H1 (cell line): ENCODE measurements at regions not wholly inside any gene's neighbourhood (a gene's known extent, or its start where the extent isn't known, plus 50 kb on each side); places are given as distances from the start of the nearest gene placed in this dataset.

ENCODE experiments used
- CTCF ChIA-PET: fragments of 300-600 bp; sonication (Branson Sonifier 250); formaldehyde crosslinking; loops from one replicate; lab custom pipeline; 2021; ENCODE audit not compliant: partially characterized antibody; lab: Charles Lee
- POLR2A ChIA-PET: fragments of 300-600 bp; sonication (Branson Sonifier 250); formaldehyde crosslinking; loops from one replicate; lab custom pipeline; 2021; ENCODE audit warnings: inconsistent platforms; ENCODE audit not compliant: partially characterized antibody; lab: Charles Lee
- DNase-seq, 2 experiments: peaks; one replicate each; pipeline versions ENCODE4 v3.0.0 to v3.0.0-alpha.2; 2010 to 2022; ENCODE audit warnings: low spot score in 2 of 2, low read depth in 1 of 2, mixed read lengths in 1 of 2
- FAIRE-seq: peaks from 2 replicates; lab custom pipeline; 2011; peaks lifted over from hg19 to GRCh38; lab: Jason Lieb, UNC
- H2AFZ ChIP-seq: 2 replicates; pipeline ENCODE4 v1.8.1; 2012; ENCODE audit warnings: low read length, inconsistent platforms
- H2AK5ac ChIP-seq: 2 replicates; pipeline ENCODE4 v1.6.1; 2013; ENCODE audit warnings: low read depth, low read length
- H2BK120ac ChIP-seq: replicated peaks from 2 replicates; pipeline ENCODE3; 2013; ENCODE audit warnings: low read depth, low read length, inconsistent platforms
- H2BK12ac ChIP-seq: 2 replicates; pipeline ENCODE4 v1.6.1; 2013; ENCODE audit warnings: low read depth, low read length
- H2BK15ac ChIP-seq: 2 replicates; pipeline ENCODE4 v1.6.1; 2013; ENCODE audit warnings: low read length
- H2BK20ac ChIP-seq: 2 replicates; pipeline ENCODE4 v1.6.1; 2013; ENCODE audit warnings: low read length
- H2BK5ac ChIP-seq: 2 replicates; pipeline ENCODE4 v1.6.1; 2013; ENCODE audit warnings: low read depth, low read length
- H3K14ac ChIP-seq: 2 replicates; pipeline ENCODE4 v1.6.1; 2013; ENCODE audit warnings: inconsistent platforms; ENCODE audit not compliant: insufficient read length
- H3K18ac ChIP-seq: 2 replicates; pipeline ENCODE4 v1.6.1; 2013; ENCODE audit warnings: low read length; ENCODE audit errors: extremely low read depth
- H3K23ac ChIP-seq: 2 replicates; pipeline ENCODE4 v1.6.1; 2013; ENCODE audit warnings: inconsistent platforms; ENCODE audit not compliant: insufficient read length
- H3K23me2 ChIP-seq: 2 replicates; pipeline ENCODE4 v1.6.1; 2013; ENCODE audit warnings: low read depth, low read length
- H3K27ac ChIP-seq: 2 replicates; pipeline ENCODE4 v1.6.1; 2011; ENCODE audit warnings: low read depth, low read length, inconsistent platforms
- H3K27me3 ChIP-seq, 4 experiments: replicated peaks in 1 of 4; 1 replicate in 1 of 4; 2 replicates in 3 of 4; pipeline versions ENCODE4 v1.6.1 to v1.8.1; 2011 to 2013; ENCODE audit warnings: low read length in 3 of 4, mild to moderate bottlenecking in 3 of 4, inconsistent platforms in 2 of 4, mixed read lengths in 2 of 4, moderate library complexity in 1 of 4; ENCODE audit not compliant: control insufficient read depth in 3 of 4, insufficient read depth in 3 of 4; ENCODE audit errors: extremely low read depth in 1 of 4
- H3K36me3 ChIP-seq, 4 experiments: 2 replicates each; pipeline versions ENCODE4 v1.6.1 to v1.8.1; 2011 to 2013; ENCODE audit warnings: mild to moderate bottlenecking in 4 of 4, low read length in 3 of 4, moderate library complexity in 2 of 4, control low read depth in 1 of 4, inconsistent platforms in 1 of 4; ENCODE audit not compliant: insufficient read depth in 4 of 4, control insufficient read depth in 2 of 4
- H3K4ac ChIP-seq: replicated peaks from 2 replicates; pipeline ENCODE3; 2013; ENCODE audit warnings: low read length, low read depth, mixed read lengths, inconsistent platforms; ENCODE audit not compliant: insufficient read length
- H3K4me1 ChIP-seq, 4 experiments: replicated peaks in 1 of 4; 1 replicate in 1 of 4; 2 replicates in 3 of 4; pipeline versions ENCODE4 v1.6.1 to v1.8.1; 2011 to 2013; ENCODE audit warnings: low read length in 3 of 4, inconsistent platforms in 2 of 4, mixed read lengths in 1 of 4; ENCODE audit not compliant: insufficient read depth in 4 of 4, control insufficient read depth in 3 of 4
- H3K4me2 ChIP-seq, 2 experiments: 2 replicates each; pipeline versions ENCODE4 v1.6.1 to v1.8.1; 2011 to 2013; ENCODE audit warnings: low read depth in 2 of 2, low read length in 2 of 2, control low read depth in 1 of 2, inconsistent platforms in 1 of 2, mild to moderate bottlenecking in 1 of 2; ENCODE audit not compliant: insufficient read depth in 1 of 2
- H3K4me3 ChIP-seq, 4 experiments: fragments of 200-600, 300-600 bp in 1 of 4; sonication (generic), shearing (Covaris generic), sonication (Bioruptor Twin) in 1 of 4; 2 replicates each; pipeline versions ENCODE4 v1.5.1 to v1.8.1; 2011 to 2016; ENCODE audit warnings: low read length in 4 of 4, low read depth in 3 of 4, control low read depth in 2 of 4, inconsistent platforms in 2 of 4, mild to moderate bottlenecking in 2 of 4, mixed read lengths in 1 of 4, moderate library complexity in 1 of 4; ENCODE audit not compliant: insufficient read depth in 2 of 4; ENCODE audit errors: extremely low read depth in 1 of 4
- H3K56ac ChIP-seq: replicated peaks from 2 replicates; pipeline ENCODE3; 2013; ENCODE audit warnings: low read depth, mild to moderate bottlenecking, mixed read lengths, low read length, inconsistent platforms; ENCODE audit not compliant: insufficient read length
- H3K79me1 ChIP-seq: 2 replicates; pipeline ENCODE4 v1.6.1; 2013; ENCODE audit warnings: low read depth, low read length, control low read depth
- H3K79me2 ChIP-seq, 2 experiments: 2 replicates each; pipeline versions ENCODE4 v1.6.1 to v1.8.1; 2012 to 2013; ENCODE audit warnings: low read length in 2 of 2, mild to moderate bottlenecking in 2 of 2, inconsistent platforms in 1 of 2; ENCODE audit not compliant: insufficient read depth in 2 of 2, control insufficient read depth in 1 of 2
- H3K9ac ChIP-seq, 4 experiments: replicated peaks in 1 of 4; 1 replicate in 1 of 4; 2 replicates in 3 of 4; pipeline versions ENCODE4 v1.6.1 to v1.8.1; 2011 to 2013; ENCODE audit warnings: low read depth in 3 of 4, low read length in 3 of 4, control low read depth in 2 of 4, mild to moderate bottlenecking in 2 of 4, moderate library complexity in 2 of 4, inconsistent platforms in 1 of 4; ENCODE audit errors: extremely low read depth in 1 of 4
- H3K9me3 ChIP-seq, 2 experiments: 2 replicates each; pipeline versions ENCODE4 v1.6.1 to v1.8.1; 2012 to 2013; ENCODE audit warnings: mild to moderate bottlenecking in 2 of 2, moderate library complexity in 2 of 2, control low read depth in 1 of 2, inconsistent platforms in 1 of 2, low read depth in 1 of 2, low read length in 1 of 2, mixed read lengths in 1 of 2; ENCODE audit not compliant: insufficient read depth in 2 of 2
- H4K20me1 ChIP-seq, 2 experiments: replicated peaks in 1 of 2; 2 replicates each; pipeline versions ENCODE3 to v1.8.1; 2011 to 2013; ENCODE audit warnings: inconsistent platforms in 2 of 2, low read length in 2 of 2, mild to moderate bottlenecking in 1 of 2; ENCODE audit not compliant: insufficient read depth in 2 of 2, control insufficient read depth in 1 of 2
- H4K5ac ChIP-seq: 2 replicates; pipeline ENCODE4 v1.6.1; 2013; ENCODE audit warnings: low read length, low read depth, mixed read lengths, inconsistent platforms; ENCODE audit not compliant: insufficient read length
- H4K8ac ChIP-seq: 2 replicates; pipeline ENCODE4 v1.8.0; 2013; ENCODE audit warnings: mild to moderate bottlenecking, moderate library complexity, low read length, inconsistent platforms; ENCODE audit not compliant: insufficient read depth; ENCODE audit errors: extremely low read depth
- H4K91ac ChIP-seq: replicated peaks from 2 replicates; pipeline ENCODE3; 2013; ENCODE audit warnings: low read length, mixed read lengths, inconsistent platforms; ENCODE audit not compliant: insufficient read length
- CBX5 ChIP-seq: fragments of 300-800, 300-1000 bp; sonication (generic); IDR thresholded peaks from 2 replicates; pipeline ENCODE4 v1.7.1; 2016; ENCODE audit warnings: antibody characterized with exemption, low read length, low read depth
- CEBPB ChIP-seq: IDR thresholded peaks from 2 replicates; pipeline ENCODE4 v1.6.1; 2012; ENCODE audit warnings: low read depth, low read length
- EGR1 ChIP-seq: IDR thresholded peaks from 2 replicates; pipeline ENCODE4 v1.6.1; 2011; ENCODE audit warnings: low read depth, low read length, borderline replicate concordance
- EP300 ChIP-seq, 2 experiments: IDR thresholded peaks; 1 replicate in 1 of 2; 2 replicates in 1 of 2; pipeline ENCODE4 v1.6.1; 2011 to 2012; ENCODE audit warnings: low read depth in 2 of 2, low read length in 2 of 2, mild to moderate bottlenecking in 2 of 2, borderline replicate concordance in 1 of 2, inconsistent platforms in 1 of 2, moderate library complexity in 1 of 2
- KDM4A ChIP-seq: IDR thresholded peaks from one replicate; pipeline ENCODE4 v1.7.1; 2012; ENCODE audit warnings: low read depth, mild to moderate bottlenecking, moderate library complexity, low read length, inconsistent platforms; ENCODE audit not compliant: severe bottlenecking
- NRF1 ChIP-seq: IDR thresholded peaks from 2 replicates; pipeline ENCODE4 v1.6.1; 2011; ENCODE audit warnings: mild to moderate bottlenecking, low read depth, low read length, improper control_type of control experiment
- PHF8 ChIP-seq: fragments of 200-600 bp; sonication (generic); conservative IDR thresholded peaks from 2 replicates; pipeline ENCODE4 v1.7.1; 2012; ENCODE audit warnings: low read depth, mild to moderate bottlenecking, inconsistent platforms, low read length, moderate library complexity
- POLR2AphosphoS5 ChIP-seq: IDR thresholded peaks from 2 replicates; pipeline ENCODE4 v1.6.1; 2011; ENCODE audit warnings: low read depth, low read length
- SIX5 ChIP-seq: IDR thresholded peaks from 2 replicates; pipeline ENCODE4 v1.6.1; 2011; ENCODE audit warnings: mild to moderate bottlenecking, low read depth, low read length
- SP4 ChIP-seq: IDR thresholded peaks from 2 replicates; pipeline ENCODE4 v1.6.1; 2012; ENCODE audit warnings: low read length, inconsistent platforms
- SRF ChIP-seq: IDR thresholded peaks from 2 replicates; pipeline ENCODE4 v1.6.1; 2011; ENCODE audit warnings: mild to moderate bottlenecking, low read depth, low read length, moderate library complexity
- SUZ12 ChIP-seq: fragments of 200-600 bp; sonication (generic); IDR thresholded peaks from 2 replicates; pipeline ENCODE4 v1.6.1; 2012; ENCODE audit warnings: mild to moderate bottlenecking, inconsistent platforms, low read length, moderate library complexity, mixed read lengths
- TEAD4 ChIP-seq: IDR thresholded peaks from 2 replicates; pipeline ENCODE4 v1.6.1; 2012; ENCODE audit warnings: low read depth, low read length, inconsistent platforms, mixed read lengths
- WGBS, 2 experiments: shearing (Covaris generic) in 1 of 2; methylation state at CpG; one replicate each; pipeline versions ENCODE4 v1.1.6 to v1.1.7; 2013 to 2015; ENCODE audit warnings: low lambda C conversion rate in 2 of 2, mixed read lengths in 2 of 2, inconsistent platforms in 1 of 2, low coverage in 1 of 2, missing lambda C conversion rate in 1 of 2; ENCODE audit not compliant: insufficient replicate concordance in 2 of 2, insufficient coverage in 1 of 2, insufficient read length in 1 of 2; ENCODE audit errors: extremely low coverage in 1 of 2, missing lambda C conversion rate in 1 of 2; 5-methylcytosine and 5-hydroxymethylcytosine counted together
- TF ChIP-seq, protein P1 (sequence below): IDR thresholded peaks from 2 replicates; pipeline ENCODE4 v1.6.1; 2012; ENCODE audit warnings: inconsistent platforms

DNA sequence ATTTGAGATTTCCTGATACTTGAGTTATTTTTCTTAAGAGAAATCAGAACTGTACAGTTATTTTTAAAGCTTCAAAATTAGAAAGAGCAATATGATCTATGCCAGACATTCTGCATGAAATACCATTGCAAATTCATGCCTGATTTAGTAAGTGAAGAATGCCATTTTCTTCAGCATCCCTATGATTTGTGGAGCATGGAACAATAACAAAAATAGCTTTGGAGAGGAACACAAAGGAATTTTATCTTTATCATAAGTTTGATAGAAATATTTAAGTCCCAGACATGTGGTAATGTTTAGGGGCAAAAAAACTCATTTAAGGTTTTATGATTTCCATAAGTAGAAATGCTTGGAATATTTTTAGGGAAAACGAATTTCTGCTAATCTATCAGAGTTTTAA lies 1863.4 kb downstream of the EFNA5 start:
- no peak overlapping the region for H3K14ac ChIP-seq
- no peaks in the 10 kb centered on the region for H3K23me2 ChIP-seq
- WGBS, 2 experiments, result 86% methylated on average over 1 of the region's 1 CpG; no CpG with 5 or more reads in 1 of the 2 experiments
- TF ChIP-seq PHF8, result no peak
- no peak for TF ChIP-seq KDM4A
- no peak for TF ChIP-seq POLR2AphosphoS5
- TF ChIP-seq SIX5, result no peak
- no peak for TF ChIP-seq EGR1
- TF ChIP-seq, protein P1, sequence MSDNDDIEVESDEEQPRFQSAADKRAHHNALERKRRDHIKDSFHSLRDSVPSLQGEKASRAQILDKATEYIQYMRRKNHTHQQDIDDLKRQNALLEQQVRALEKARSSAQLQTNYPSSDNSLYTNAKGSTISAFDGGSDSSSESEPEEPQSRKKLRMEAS, result no peak
- no peak for TF ChIP-seq SRF
- TF ChIP-seq CEBPB, result no peak
- TF ChIP-seq SP4, result no peak
- TF ChIP-seq TEAD4, result no peak
- TF ChIP-seq CBX5, result no peak
- no peak for TF ChIP-seq SUZ12
- no peak for TF ChIP-seq EP300 (IDR thresholded peaks at IDR 0.05; ENCODE audit: borderline replicate concordance in 1 of 2, low read depth in 2 of 2, low read length in 2 of 2)
- no peak for TF ChIP-seq NRF1
- FAIRE-seq (no peak), DNase-seq (no peak)
- no peak overlapping the region for H3K18ac ChIP-seq
- no peaks in the 10 kb centered on the region; a peak in 1 of 7 replicates for H3K4me1 ChIP-seq
- no peak overlapping the region for H4K5ac ChIP-seq
- no peaks in the 10 kb centered on the region for H3K79me2 ChIP-seq
- no peak overlapping the region for H3K4me2 ChIP-seq
- CTCF ChIA-PET, result no interaction called here
- H4K8ac ChIP-seq, result no peak overlapping the region
- no peak overlapping the region for H2BK5ac ChIP-seq
- H2BK12ac ChIP-seq, result no peak overlapping the region
- no peak overlapping the region for H3K9ac ChIP-seq
- no peaks in the 10 kb centered on the region for H4K20me1 ChIP-seq
- H3K4me3 ChIP-seq, result no peak overlapping the region
- H3K27ac ChIP-seq, result no peak overlapping the region
- peaks cover 0 to 5% (median 0%) of the 10 kb centered on the region in 4 experiments; a peak in 1 of 8 replicates for H3K36me3 ChIP-seq
- no peak overlapping the region for H3K56ac ChIP-seq
- no peak overlapping the region for H4K91ac ChIP-seq
- no peaks in the 10 kb centered on the region for H3K79me1 ChIP-seq
- no peak overlapping the region for H2BK120ac ChIP-seq
- H3K27me3 ChIP-seq, result no peaks in the 10 kb centered on the region
- H3K9me3 ChIP-seq, result peaks cover 0 to 14% of the 10 kb centered on the region in 2 experiments; a peak in 1 of 4 replicates
- H2BK15ac ChIP-seq, result no peak overlapping the region
- POLR2A ChIA-PET, result no interaction called here
- no peak overlapping the region for H2BK20ac ChIP-seq
- H3K23ac ChIP-seq, result no peak overlapping the region
- no peak overlapping the region for H3K4ac ChIP-seq
- no peak overlapping the region for H2AFZ ChIP-seq
- no peak overlapping the region for H2AK5ac ChIP-seq
